Cardiac muscle cell (in vitro differentiated cells and primary cell): ENCODE measurements at regions not wholly inside any gene's neighbourhood (a gene's known extent, or its start where the extent isn't known, plus 50 kb on each side); places are given as distances from the start of the nearest gene placed in this dataset.

Source experiments
- DNase-seq, 2 donors: peaks; one replicate each; pipeline versions ENCODE4 v3.0.0 to v3.0.0-alpha.2; 2010 to 2017; ENCODE audit warnings: low read depth in 1 of 2, low spot score in 1 of 2
- H3K27ac ChIP-seq: fragments of 200-600 bp; sonication (generic); 2 replicates; pipeline ENCODE4 v1.5.1; 2016
- H3K27me3 ChIP-seq: fragments of 200-600 bp; sonication (generic); 2 replicates; pipeline ENCODE4 v1.6.0; 2016; ENCODE audit warnings: control low read depth
- H3K36me3 ChIP-seq: fragments of 200-600 bp; sonication (generic); 2 replicates; pipeline ENCODE4 v1.5.1; 2016; ENCODE audit warnings: control low read depth
- H3K4me1 ChIP-seq: fragments of 200-600 bp; sonication (generic); 2 replicates; pipeline ENCODE4 v1.8.1; 2017; ENCODE audit warnings: low read depth, mild to moderate bottlenecking, mixed run types
- H3K4me3 ChIP-seq: fragments of 200-600 bp; sonication (generic); 2 replicates; pipeline ENCODE4 v1.5.1; 2016; ENCODE audit warnings: mild to moderate bottlenecking
- H3K9me3 ChIP-seq: fragments of 200-600 bp; sonication (generic); 2 replicates; pipeline ENCODE4 v1.5.1; 2017; ENCODE audit warnings: low read depth, mild to moderate bottlenecking, control low read depth
- CTCF ChIP-seq: IDR thresholded peaks from 2 replicates; pipeline ENCODE4 v1.5.1; 2012; ENCODE audit warnings: low read depth, mild to moderate bottlenecking, low read length

GRCh38 chr5:25419684-25420083 lies 774.9 kb upstream of the CDH10 start:
- Histone ChIP-seq H3K9me3 (no peaks in the 10 kb centered on the region), H3K4me3 (no peak overlapping the region), H3K36me3 (no peaks in the 10 kb centered on the region), H3K27me3 (no peaks in the 10 kb centered on the region), H3K27ac (no peak overlapping the region), H3K4me1 (no peaks in the 10 kb centered on the region)
- DNase-seq = no peak
- TF ChIP-seq CTCF = no peak

- TF ChIP-seq CTCF = no peak
- Histone ChIP-seq H3K4me3 (no peak overlapping the region), H3K36me3 (no peaks in the 10 kb centered on the region), H3K4me1 (no peaks in the 10 kb centered on the region), H3K9me3 (no peaks in the 10 kb centered on the region), H3K27me3 (no peaks in the 10 kb centered on the region), H3K27ac (no peak overlapping the region)
- DNase-seq = no peak
Measured at GRCh38 chr5:25418978-25419377, 774.2 kb upstream of the CDH10 start.

- TF ChIP-seq CTCF = no peak
- no peaks in the 10 kb centered on the region for H3K9me3 ChIP-seq
- no peak for DNase-seq
- H3K36me3 ChIP-seq = no peaks in the 10 kb centered on the region
- H3K4me1 ChIP-seq = no peaks in the 10 kb centered on the region
- no peak overlapping the region for H3K27ac ChIP-seq
- H3K4me3 ChIP-seq = no peak overlapping the region
- no peaks in the 10 kb centered on the region for H3K27me3 ChIP-seq
Measured at GRCh38 chr5:25418319-25418859, 773.6 kb upstream of the CDH10 start.

- Histone ChIP-seq H3K27me3 (no peaks in the 10 kb centered on the region), H3K27ac (no peak overlapping the region), H3K9me3 (no peaks in the 10 kb centered on the region), H3K4me1 (no peaks in the 10 kb centered on the region), H3K4me3 (no peak overlapping the region), H3K36me3 (no peaks in the 10 kb centered on the region)
- TF ChIP-seq CTCF = no peak
- DNase-seq = no peak
Measured at GRCh38 chr5:25416960-25417359, 772.2 kb upstream of the CDH10 start.

- no peak overlapping the region for H3K27ac ChIP-seq
- TF ChIP-seq CTCF = no peak
- no peaks in the 10 kb centered on the region for H3K36me3 ChIP-seq
- H3K27me3 ChIP-seq = no peaks in the 10 kb centered on the region
- H3K4me3 ChIP-seq = no peak overlapping the region
- DNase-seq = no peak
- no peaks in the 10 kb centered on the region for H3K9me3 ChIP-seq
- no peaks in the 10 kb centered on the region for H3K4me1 ChIP-seq
Measured at GRCh38 chr5:25415970-25416369, 771.2 kb upstream of the CDH10 start.

- no peak overlapping the region for H3K4me3 ChIP-seq
- TF ChIP-seq CTCF = no peak
- DNase-seq = no peak
- H3K27ac ChIP-seq = no peak overlapping the region
- no peaks in the 10 kb centered on the region for H3K27me3 ChIP-seq
- H3K36me3 ChIP-seq = no peaks in the 10 kb centered on the region
- no peaks in the 10 kb centered on the region for H3K4me1 ChIP-seq
- no peaks in the 10 kb centered on the region for H3K9me3 ChIP-seq
Measured at GRCh38 chr5:25414742-25415141, 770.0 kb upstream of the CDH10 start.
